ENCODE measurements at regions not wholly inside any gene's neighbourhood (a gene's known extent, or its start where the extent isn't known, plus 50 kb on each side); places are given as distances from the start of the nearest gene placed in this dataset.

DNA sequence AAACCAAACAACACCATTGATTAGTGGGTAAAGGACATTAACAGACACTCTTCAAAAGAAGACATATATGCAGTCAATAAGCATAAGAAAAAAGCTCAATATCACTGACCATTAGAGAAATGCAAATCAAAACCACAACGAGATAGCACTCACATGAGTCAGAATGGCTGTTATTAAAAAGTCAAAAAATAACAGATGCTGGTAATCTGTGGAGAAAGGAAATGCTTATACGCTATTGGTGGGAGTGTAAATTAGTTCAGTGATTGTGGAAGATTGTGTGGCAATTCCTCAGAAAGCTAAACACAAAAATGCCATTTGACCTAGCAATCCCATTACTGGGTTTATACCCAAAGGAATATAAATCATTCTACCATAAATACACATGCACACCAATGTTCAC lies 182.6 kb downstream of the TRPC6 start:
- H3K9me3 ChIP-seq (replicated peaks), result no peaks in the 10 kb centered on the region
- DNase-seq, result no peak
- no peak overlapping the region for H3K4me3 ChIP-seq
- no peak overlapping the region for H3K27ac ChIP-seq
- H3K27me3 ChIP-seq, result no peaks in the 10 kb centered on the region
- no peaks in the 10 kb centered on the region for H3K4me1 ChIP-seq
- H3K36me3 ChIP-seq, result no peaks in the 10 kb centered on the region

DNA sequence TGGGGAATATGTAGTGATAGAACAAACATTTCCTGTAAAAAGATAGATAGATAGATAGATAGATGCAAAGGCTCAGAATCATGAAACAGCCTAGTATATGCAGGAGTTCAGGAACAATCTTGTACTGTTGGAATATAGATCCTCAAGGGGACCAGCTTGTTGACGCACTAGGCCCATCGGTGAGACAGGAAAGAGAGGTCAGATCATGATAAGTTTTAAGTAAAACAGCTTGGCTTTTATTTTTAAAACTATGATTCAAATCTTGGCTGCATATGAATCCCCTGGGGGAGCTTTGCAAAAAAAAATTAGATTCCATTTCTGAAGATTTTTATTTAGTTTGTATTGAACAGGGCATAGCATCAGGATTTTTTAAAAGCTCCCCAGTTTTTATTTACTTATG lies 185.8 kb downstream of the TRPC6 start:
- H3K4me1 ChIP-seq, result no peaks in the 10 kb centered on the region
- no peaks in the 10 kb centered on the region for H3K9me3 ChIP-seq (replicated peaks)
- no peak overlapping the region for H3K4me3 ChIP-seq
- H3K27ac ChIP-seq, result no peak overlapping the region
- DNase-seq, result no peak
- H3K27me3 ChIP-seq, result no peaks in the 10 kb centered on the region
- no peaks in the 10 kb centered on the region for H3K36me3 ChIP-seq

DNA sequence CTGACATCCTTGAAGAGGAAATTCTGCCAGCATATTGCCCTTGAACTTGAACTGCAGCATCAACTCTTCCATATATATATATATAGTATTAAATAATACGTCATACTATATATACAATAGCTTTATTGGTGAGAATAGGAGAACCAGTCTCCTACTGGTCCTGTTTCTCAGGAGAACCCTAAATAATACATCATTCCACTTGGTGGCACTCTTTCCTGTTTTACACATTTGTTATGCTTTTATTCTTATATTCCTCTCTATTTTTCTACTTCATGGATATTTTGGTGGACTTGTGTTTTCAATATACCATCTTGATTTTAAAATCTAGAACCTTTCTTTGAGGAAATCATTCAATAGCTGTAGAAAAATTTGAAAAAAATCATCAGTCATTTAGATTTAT lies 193.3 kb downstream of the TRPC6 start:
- H3K4me1 ChIP-seq, result no peaks in the 10 kb centered on the region
- no peaks in the 10 kb centered on the region for H3K27me3 ChIP-seq
- no peaks in the 10 kb centered on the region for H3K36me3 ChIP-seq
- H3K4me3 ChIP-seq, result no peak overlapping the region
- no peak overlapping the region for H3K27ac ChIP-seq
- H3K9me3 ChIP-seq (replicated peaks), result no peaks in the 10 kb centered on the region
- no peak for DNase-seq

DNA sequence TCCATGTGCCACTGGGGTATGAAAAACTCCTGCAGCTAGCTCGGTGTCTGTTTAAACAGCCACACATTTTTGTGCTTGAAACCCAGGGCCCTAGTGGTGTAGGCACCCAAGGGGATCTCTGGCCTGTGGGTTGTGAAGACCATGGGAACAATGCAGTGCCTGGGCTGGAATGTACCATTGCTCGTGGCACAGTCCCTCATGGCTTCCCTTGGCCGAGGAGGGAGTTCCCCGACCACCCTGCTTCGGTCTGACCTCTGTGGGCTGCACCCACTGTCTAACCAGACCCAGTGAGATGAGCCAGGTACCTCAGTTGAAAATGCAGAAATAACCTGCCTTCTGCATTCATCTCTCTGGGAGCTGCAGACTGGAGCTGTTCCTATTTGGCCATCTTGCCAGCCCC lies 214.0 kb downstream of the TRPC6 start:
- Histone ChIP-seq H3K4me1 (no peaks in the 10 kb centered on the region), H3K36me3 (no peaks in the 10 kb centered on the region), H3K27me3 (no peaks in the 10 kb centered on the region), H3K4me3 (no peak overlapping the region), H3K9me3 (replicated peaks) (no peaks in the 10 kb centered on the region), H3K27ac (no peak overlapping the region)
- no peak for DNase-seq

DNA sequence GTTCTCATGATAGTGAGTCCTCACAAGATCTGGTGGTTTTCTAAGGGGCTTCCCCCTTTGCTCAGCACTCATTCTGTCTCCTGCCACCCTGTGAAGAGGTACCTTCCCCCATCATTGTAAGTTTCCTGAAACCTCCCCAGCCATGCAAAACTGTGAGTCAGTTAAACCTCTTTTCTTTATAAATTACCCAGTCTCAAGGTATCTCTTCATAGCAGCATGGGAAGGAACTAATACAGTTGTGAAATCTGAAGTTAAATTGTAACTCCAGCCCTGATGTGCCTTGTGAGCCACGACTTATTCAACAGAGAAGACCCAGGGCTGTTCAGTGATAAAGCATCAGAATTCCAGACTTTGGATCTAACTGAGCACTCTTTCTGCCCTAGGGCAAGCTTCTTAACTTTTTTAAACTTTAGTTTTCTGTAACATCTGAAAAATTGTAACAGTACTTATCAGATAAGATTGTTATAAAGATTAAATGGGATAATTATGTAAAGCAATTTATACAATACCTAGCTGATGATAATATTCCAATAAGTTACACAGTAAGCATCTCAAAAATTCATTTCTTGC lies 220.0 kb downstream of the TRPC6 start:
- Histone ChIP-seq H3K9me3 (replicated peaks) (no peaks in the 10 kb centered on the region), H3K27me3 (no peaks in the 10 kb centered on the region), H3K4me3 (no peak overlapping the region)

GRCh38 chr11:101362643-101363042 lies 221.2 kb downstream of the TRPC6 start:
- no peak overlapping the region for H3K27ac ChIP-seq
- no peaks in the 10 kb centered on the region for H3K36me3 ChIP-seq
- DNase-seq, result no peak
- no peaks in the 10 kb centered on the region for H3K9me3 ChIP-seq (replicated peaks)
- no peaks in the 10 kb centered on the region for H3K27me3 ChIP-seq
- H3K4me1 ChIP-seq, result no peaks in the 10 kb centered on the region
- no peak overlapping the region for H3K4me3 ChIP-seq

More for the DNA sequence above, 220.0 kb downstream of the TRPC6 start:
- Histone ChIP-seq H3K4me1 (no peaks in the 10 kb centered on the region), H3K27ac (no peak overlapping the region), H3K36me3 (no peaks in the 10 kb centered on the region)
- no peak for DNase-seq

- Histone ChIP-seq H3K27me3 (no peaks in the 10 kb centered on the region), H3K27ac (no peak overlapping the region), H3K36me3 (no peaks in the 10 kb centered on the region), H3K4me3 (no peak overlapping the region), H3K4me1 (no peaks in the 10 kb centered on the region), H3K9me3 (replicated peaks) (no peaks in the 10 kb centered on the region)
- no peak for DNase-seq
Observed at GRCh38 chr11:101357771-101358170, 226.0 kb downstream of the TRPC6 start.

DNA sequence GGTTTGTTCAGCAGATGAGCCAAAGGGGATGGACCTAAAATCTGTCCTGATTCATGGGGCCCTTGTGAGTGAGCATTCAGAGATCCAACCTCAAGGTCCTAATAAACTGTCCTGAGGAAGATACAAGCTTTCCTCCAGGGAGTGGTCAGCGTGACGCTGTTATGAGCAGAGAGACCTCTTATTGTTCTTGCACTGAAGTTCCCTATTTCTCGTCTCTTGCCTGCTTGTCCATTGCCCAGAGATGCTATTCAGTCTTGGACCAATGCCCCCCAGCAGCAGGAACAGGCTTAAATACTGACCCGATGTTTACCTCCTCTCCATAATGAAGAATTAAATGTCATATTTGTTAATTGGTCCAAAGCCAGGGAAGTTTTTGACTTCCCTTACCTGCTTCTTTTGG lies 225.2 kb upstream of the PGR start:
- Histone ChIP-seq H3K36me3 (no peaks in the 10 kb centered on the region), H3K4me3 (no peak overlapping the region), H3K27me3 (no peaks in the 10 kb centered on the region), H3K4me1 (no peaks in the 10 kb centered on the region), H3K27ac (no peak overlapping the region), H3K9me3 (replicated peaks) (no peaks in the 10 kb centered on the region)
- DNase-seq, result no peak

DNA sequence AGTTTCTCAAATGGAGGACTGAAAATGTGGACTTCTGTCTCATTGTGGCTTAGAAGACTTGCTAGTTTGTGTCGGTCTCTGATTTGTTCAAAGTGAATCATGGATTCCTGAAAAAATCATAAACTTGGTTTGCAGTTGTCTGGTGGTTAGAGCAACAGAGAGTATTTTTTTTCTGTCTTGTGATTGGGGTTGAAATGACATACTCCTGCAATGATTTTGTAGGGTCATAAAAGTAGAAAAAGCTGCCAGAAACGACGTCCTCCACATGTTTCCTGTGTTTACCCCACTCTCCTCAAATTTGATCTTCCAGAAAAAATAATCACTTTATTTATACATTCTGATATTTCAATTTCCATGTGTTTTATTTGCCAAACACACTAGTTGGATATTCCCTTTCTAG lies 219.2 kb upstream of the PGR start:
- no peaks in the 10 kb centered on the region for H3K27me3 ChIP-seq
- H3K36me3 ChIP-seq, result no peaks in the 10 kb centered on the region
- no peak for DNase-seq
- no peak overlapping the region for H3K4me3 ChIP-seq
- no peaks in the 10 kb centered on the region for H3K4me1 ChIP-seq
- no peaks in the 10 kb centered on the region for H3K9me3 ChIP-seq (replicated peaks)
- H3K27ac ChIP-seq, result no peak overlapping the region

GRCh38 chr11:101346591-101346990 lies 217.0 kb upstream of the PGR start:
- Histone ChIP-seq H3K36me3 (no peaks in the 10 kb centered on the region), H3K9me3 (replicated peaks) (no peaks in the 10 kb centered on the region), H3K27me3 (no peaks in the 10 kb centered on the region), H3K27ac (no peak overlapping the region), H3K4me3 (no peak overlapping the region), H3K4me1 (no peaks in the 10 kb centered on the region)
- DNase-seq, result no peak

DNA sequence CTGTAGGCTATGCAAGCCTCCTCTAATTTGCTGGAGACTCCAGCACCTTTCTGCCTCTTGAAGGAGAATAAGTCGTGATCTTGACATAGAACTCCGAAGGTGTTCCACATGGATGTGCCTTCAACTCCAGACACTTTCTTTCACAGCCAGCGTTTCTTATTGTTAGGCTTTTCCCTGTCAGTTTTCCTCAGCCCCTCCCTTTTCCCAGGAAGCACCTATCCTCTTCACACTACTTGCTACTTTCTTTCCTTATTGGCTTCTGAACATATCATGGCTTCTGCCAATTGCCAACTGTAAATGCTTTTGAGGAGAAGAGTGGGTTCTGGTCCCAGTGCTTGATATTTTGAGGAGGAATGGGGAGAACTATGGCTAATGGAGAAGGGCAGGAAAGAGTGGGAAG lies 216.3 kb upstream of the PGR start:
- DNase-seq, result no peak
- no peak overlapping the region for H3K27ac ChIP-seq

GRCh38 chr11:101342307-101342706 lies 212.7 kb upstream of the PGR start:
- Histone ChIP-seq H3K4me1 (no peaks in the 10 kb centered on the region), H3K27ac (no peak overlapping the region), H3K4me3 (no peak overlapping the region), H3K27me3 (no peaks in the 10 kb centered on the region), H3K9me3 (replicated peaks) (no peaks in the 10 kb centered on the region), H3K36me3 (no peaks in the 10 kb centered on the region)
- no peak for DNase-seq

More for the DNA sequence above, 216.3 kb upstream of the PGR start:
- H3K9me3 ChIP-seq (replicated peaks), result no peaks in the 10 kb centered on the region
- H3K4me3 ChIP-seq, result no peak overlapping the region
- H3K36me3 ChIP-seq, result no peaks in the 10 kb centered on the region
- no peaks in the 10 kb centered on the region for H3K27me3 ChIP-seq
- no peaks in the 10 kb centered on the region for H3K4me1 ChIP-seq

DNA sequence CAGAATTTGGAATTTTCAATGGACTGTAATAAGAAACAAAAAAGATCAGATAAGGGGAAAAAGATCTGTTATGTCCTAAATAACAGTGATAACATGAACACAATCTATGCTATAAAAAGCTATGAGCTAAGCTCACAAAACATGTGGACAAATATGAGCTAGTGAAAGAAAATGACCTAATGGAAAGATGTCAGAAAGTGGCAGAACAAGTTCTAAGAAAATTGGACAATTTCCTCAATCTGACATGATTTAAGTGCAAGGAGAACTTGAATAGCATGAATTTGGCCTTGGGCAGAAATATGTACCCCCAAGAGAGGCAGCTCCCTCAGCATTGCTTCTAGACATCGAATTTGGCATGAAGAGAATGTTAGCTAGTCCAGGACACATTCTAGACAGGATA lies 212.0 kb upstream of the PGR start:
- no peaks in the 10 kb centered on the region for H3K4me1 ChIP-seq
- H3K27me3 ChIP-seq, result no peaks in the 10 kb centered on the region
- no peak for DNase-seq

GRCh38 chr11:101336858-101337257 lies 207.2 kb upstream of the PGR start:
- Histone ChIP-seq H3K36me3 (no peaks in the 10 kb centered on the region), H3K9me3 (replicated peaks) (no peaks in the 10 kb centered on the region), H3K4me1 (peaks cover 4% of the 10 kb centered on the region; the same call in 1 of the 2 replicates), H3K27ac (no peak overlapping the region), H3K27me3 (no peaks in the 10 kb centered on the region), H3K4me3 (no peak overlapping the region)
- DNase-seq, result no peak

More for the DNA sequence above, 212.0 kb upstream of the PGR start:
- H3K27ac ChIP-seq, result no peak overlapping the region
- H3K36me3 ChIP-seq, result no peaks in the 10 kb centered on the region
- H3K4me3 ChIP-seq, result no peak overlapping the region
- no peaks in the 10 kb centered on the region for H3K9me3 ChIP-seq (replicated peaks)

DNA sequence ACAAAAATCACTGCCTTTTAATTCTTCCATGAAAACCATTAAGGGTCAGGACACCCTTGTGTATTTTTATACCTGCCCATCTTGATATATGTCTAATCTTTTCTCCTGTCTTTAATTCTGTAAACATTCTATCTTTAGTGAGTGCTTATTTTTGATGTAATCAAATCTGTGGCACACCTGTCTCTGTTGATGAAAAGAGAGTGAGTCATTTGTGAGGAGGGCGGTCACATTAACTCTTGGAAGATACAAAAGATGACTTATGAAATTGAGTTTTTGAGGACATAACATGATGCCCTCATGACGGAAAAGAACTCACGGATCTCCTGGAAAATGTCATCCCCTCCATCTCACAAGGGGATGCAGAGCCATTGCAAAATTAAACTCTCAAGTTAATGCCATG lies 206.5 kb upstream of the PGR start:
- Histone ChIP-seq H3K9me3 (replicated peaks) (no peaks in the 10 kb centered on the region), H3K27ac (no peak overlapping the region), H3K4me1 (peaks cover 4% of the 10 kb centered on the region; the same call in 1 of the 2 replicates), H3K27me3 (no peaks in the 10 kb centered on the region), H3K4me3 (no peak overlapping the region), H3K36me3 (no peaks in the 10 kb centered on the region)
- peak in 1 of 2 experiments; percentile 1 for DNase-seq

GRCh38 chr11:101334581-101334980 lies 205.0 kb upstream of the PGR start:
- no peaks in the 10 kb centered on the region for H3K9me3 ChIP-seq (replicated peaks)
- peaks cover 4% of the 10 kb centered on the region; the same call in 1 of the 2 replicates for H3K4me1 ChIP-seq
- no peak for DNase-seq
- H3K27me3 ChIP-seq, result no peaks in the 10 kb centered on the region
- no peak overlapping the region for H3K4me3 ChIP-seq
- no peaks in the 10 kb centered on the region for H3K36me3 ChIP-seq
- H3K27ac ChIP-seq, result no peak overlapping the region

All from SJCRH30 (cell line).